GM12892 (cell line): ENCODE measurements at regions not wholly inside any gene's neighbourhood (a gene's known extent, or its start where the extent isn't known, plus 50 kb on each side); places are given as distances from the start of the nearest gene placed in this dataset.

Experiments used
- POLR2A ChIP-seq: IDR thresholded peaks from 2 replicates; pipeline ENCODE4 v1.6.1; 2011; ENCODE audit warnings: low read depth, low read length, control low read depth
- POLR2AphosphoS5 ChIP-seq: IDR thresholded peaks from 2 replicates; pipeline ENCODE4 v1.6.1; 2011; ENCODE audit warnings: low read depth, low read length, control low read depth
- TAF1 ChIP-seq: IDR thresholded peaks from 2 replicates; pipeline ENCODE4 v1.6.1; 2011; ENCODE audit warnings: low read depth, mild to moderate bottlenecking, control low read depth, low read length, borderline replicate concordance

- no peak for TF ChIP-seq POLR2A
- TF ChIP-seq POLR2AphosphoS5, result no peak
- no peak for TF ChIP-seq TAF1
These were observed 274.4 kb downstream of the LRIG3 start for GRCh38 chr12:58645946-58646345.
